ENCODE measurements at regions not wholly inside any gene's neighbourhood (a gene's known extent, or its start where the extent isn't known, plus 50 kb on each side); places are given as distances from the start of the nearest gene placed in this dataset.

GRCh38 chr12:91349476-91349875 lies 166.9 kb upstream of the DCN start:
- TF ChIP-seq, protein P1, sequence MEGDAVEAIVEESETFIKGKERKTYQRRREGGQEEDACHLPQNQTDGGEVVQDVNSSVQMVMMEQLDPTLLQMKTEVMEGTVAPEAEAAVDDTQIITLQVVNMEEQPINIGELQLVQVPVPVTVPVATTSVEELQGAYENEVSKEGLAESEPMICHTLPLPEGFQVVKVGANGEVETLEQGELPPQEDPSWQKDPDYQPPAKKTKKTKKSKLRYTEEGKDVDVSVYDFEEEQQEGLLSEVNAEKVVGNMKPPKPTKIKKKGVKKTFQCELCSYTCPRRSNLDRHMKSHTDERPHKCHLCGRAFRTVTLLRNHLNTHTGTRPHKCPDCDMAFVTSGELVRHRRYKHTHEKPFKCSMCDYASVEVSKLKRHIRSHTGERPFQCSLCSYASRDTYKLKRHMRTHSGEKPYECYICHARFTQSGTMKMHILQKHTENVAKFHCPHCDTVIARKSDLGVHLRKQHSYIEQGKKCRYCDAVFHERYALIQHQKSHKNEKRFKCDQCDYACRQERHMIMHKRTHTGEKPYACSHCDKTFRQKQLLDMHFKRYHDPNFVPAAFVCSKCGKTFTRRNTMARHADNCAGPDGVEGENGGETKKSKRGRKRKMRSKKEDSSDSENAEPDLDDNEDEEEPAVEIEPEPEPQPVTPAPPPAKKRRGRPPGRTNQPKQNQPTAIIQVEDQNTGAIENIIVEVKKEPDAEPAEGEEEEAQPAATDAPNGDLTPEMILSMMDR (conservative IDR thresholded peaks at IDR 0.05): no peak
- no peak for TF ChIP-seq EZH2 (IDR thresholded peaks at IDR 0.05; ENCODE audit: low read depth)

Data from PC-9 (cell line).